Stomach (tissue), 8 donors: ENCODE measurements at regions not wholly inside any gene's neighbourhood (a gene's known extent, or its start where the extent isn't known, plus 50 kb on each side); places are given as distances from the start of the nearest gene placed in this dataset.
A peak's percentile ranks its signal among the peaks of the same experiment; 100 is the strongest.

ENCODE experiments used
- DNase-seq, 2 donors: peaks; one replicate each; pipeline versions ENCODE4 v3.0.0 to v3.0.0-alpha.2; 2013 to 2019
- H3K27ac ChIP-seq, 5 donors: fragments of 200-600 bp in 4 of 5; sonication (generic) in 4 of 5; one replicate each; pipeline ENCODE4 v1.5.1; 2013 to 2019; ENCODE audit warnings: mild to moderate bottlenecking in 1 of 5, moderate library complexity in 1 of 5
- H3K27me3 ChIP-seq, 3 donors: fragments of 200-600 bp; sonication (generic); one replicate each; pipeline ENCODE4 v1.5.1; 2017 to 2019; ENCODE audit warnings: mixed run types in 1 of 3
- H3K36me3 ChIP-seq, 4 donors: fragments of 200-600 bp; sonication (generic); 1 replicate in 3 of 4; 2 replicates in 1 of 4; pipeline ENCODE4 v1.5.1; 2016 to 2019
- H3K4me1 ChIP-seq, 4 donors: fragments of 200-600 bp; sonication (generic); one replicate each; pipeline ENCODE4 v1.5.1; 2016 to 2019
- H3K4me3 ChIP-seq, 4 donors: fragments of 200-600 bp; sonication (generic) in 3 of 4; one replicate each; pipeline ENCODE4 v1.5.1; 2016 to 2019; ENCODE audit warnings: mild to moderate bottlenecking in 1 of 4
- H3K9me3 ChIP-seq, 4 donors: fragments of 200-600 bp; sonication (generic); one replicate each; pipeline ENCODE4 v1.5.1; 2016 to 2019
- EP300 ChIP-seq: sonication (generic); formaldehyde crosslinking; IDR thresholded peaks from one replicate; pipeline ENCODE4 v1.6.1; 2017; ENCODE audit warnings: antibody characterized with exemption
- POLR2A ChIP-seq, 4 donors: fragments of 450-650 bp; IDR thresholded peaks; one replicate each; pipeline ENCODE4 v1.6.1; 2016; ENCODE audit warnings: antibody characterized with exemption in 4 of 4, control low read depth in 2 of 4, mild to moderate bottlenecking in 1 of 4, moderate library complexity in 1 of 4
- POLR2AphosphoS5 ChIP-seq, 3 donors: sonication (generic); formaldehyde crosslinking; IDR thresholded peaks; one replicate each; pipeline ENCODE4 v1.6.1; 2016; ENCODE audit warnings: antibody characterized with exemption in 3 of 3
- WGBS, 5 donors: extraction: QIAGEN DNeasy Blood & Tissue Kit in 3 of 5; methylation state at CpG; one replicate each; pipeline versions ENCODE4 v1.1.5 to v1.1.7; 2013 to 2018; 5-methylcytosine and 5-hydroxymethylcytosine counted together
- intact Hi-C: fragments of 100-400 bp; cut with DNase I; formaldehyde crosslinking; loops from one replicate; pipeline ENCODE4 v1.15.1; 2023; ENCODE audit warnings: low total_unique reads
- TF ChIP-seq, protein P1 (sequence below), 7 experiments: fragments of 450-650 bp in 4 of 7; fragments of 200-600 bp in 3 of 7; sonication (generic) in 3 of 7; IDR thresholded peaks; one replicate each; pipeline ENCODE4 v1.5.1; 2016 to 2019; ENCODE audit warnings: antibody characterized with exemption in 7 of 7, control low read depth in 2 of 7, mild to moderate bottlenecking in 1 of 7
- donor health status: healthy with polysubstance abuse.
- donor health status: Bipolar disorder and iron deficiency.
- donor health status: healthy.

DNA sequence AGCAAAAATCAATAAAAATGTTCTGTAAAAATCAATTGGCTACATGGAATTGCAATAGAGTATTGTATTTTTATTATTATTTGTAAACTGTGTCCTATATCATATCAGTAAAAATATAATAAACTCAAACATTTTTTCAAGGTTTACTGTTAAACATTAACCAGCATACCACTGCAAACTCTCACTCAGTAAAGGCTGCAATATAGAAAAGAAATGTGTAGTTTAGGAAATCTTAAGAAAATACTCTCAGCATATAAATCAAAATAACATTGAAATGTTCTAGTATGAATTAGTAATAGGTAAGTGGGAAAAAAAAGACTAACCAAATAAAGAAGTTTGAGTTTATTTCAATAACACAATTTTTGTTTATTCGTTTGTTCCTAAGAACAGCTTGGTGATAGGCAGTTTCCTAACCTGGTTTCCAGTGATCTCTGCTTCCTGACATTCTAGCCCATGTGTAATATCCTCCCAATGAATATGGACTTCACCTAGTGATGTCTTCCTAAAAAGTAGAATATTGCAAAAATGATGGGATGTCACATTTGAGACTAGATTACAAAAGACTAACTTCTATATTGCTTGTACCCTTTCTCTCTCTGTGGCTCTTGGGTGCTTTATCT, 870.1 kb downstream of the BRINP3 start:
- DNase-seq, result no peak
- Histone ChIP-seq H3K9me3 (no peaks in the 10 kb centered on the region), H3K4me3 (no peak overlapping the region), H3K36me3 (no peaks in the 10 kb centered on the region), H3K27ac (no peak overlapping the region), H3K4me1 (no peaks in the 10 kb centered on the region), H3K27me3 (no peaks in the 10 kb centered on the region)
- 75 to 84% (median 78%) methylated on average over 1 of the region's 1 CpG for WGBS, 5 donors
- TF ChIP-seq POLR2AphosphoS5 (IDR thresholded peaks at IDR 0.05) (no peak), EP300 (no peak), POLR2A (IDR thresholded peaks at IDR 0.05) (no peak)
- TF ChIP-seq, protein P1, sequence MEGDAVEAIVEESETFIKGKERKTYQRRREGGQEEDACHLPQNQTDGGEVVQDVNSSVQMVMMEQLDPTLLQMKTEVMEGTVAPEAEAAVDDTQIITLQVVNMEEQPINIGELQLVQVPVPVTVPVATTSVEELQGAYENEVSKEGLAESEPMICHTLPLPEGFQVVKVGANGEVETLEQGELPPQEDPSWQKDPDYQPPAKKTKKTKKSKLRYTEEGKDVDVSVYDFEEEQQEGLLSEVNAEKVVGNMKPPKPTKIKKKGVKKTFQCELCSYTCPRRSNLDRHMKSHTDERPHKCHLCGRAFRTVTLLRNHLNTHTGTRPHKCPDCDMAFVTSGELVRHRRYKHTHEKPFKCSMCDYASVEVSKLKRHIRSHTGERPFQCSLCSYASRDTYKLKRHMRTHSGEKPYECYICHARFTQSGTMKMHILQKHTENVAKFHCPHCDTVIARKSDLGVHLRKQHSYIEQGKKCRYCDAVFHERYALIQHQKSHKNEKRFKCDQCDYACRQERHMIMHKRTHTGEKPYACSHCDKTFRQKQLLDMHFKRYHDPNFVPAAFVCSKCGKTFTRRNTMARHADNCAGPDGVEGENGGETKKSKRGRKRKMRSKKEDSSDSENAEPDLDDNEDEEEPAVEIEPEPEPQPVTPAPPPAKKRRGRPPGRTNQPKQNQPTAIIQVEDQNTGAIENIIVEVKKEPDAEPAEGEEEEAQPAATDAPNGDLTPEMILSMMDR (IDR thresholded peaks at IDR 0.05), result no peak
- intact Hi-C loops, result no loop called here

DNA sequence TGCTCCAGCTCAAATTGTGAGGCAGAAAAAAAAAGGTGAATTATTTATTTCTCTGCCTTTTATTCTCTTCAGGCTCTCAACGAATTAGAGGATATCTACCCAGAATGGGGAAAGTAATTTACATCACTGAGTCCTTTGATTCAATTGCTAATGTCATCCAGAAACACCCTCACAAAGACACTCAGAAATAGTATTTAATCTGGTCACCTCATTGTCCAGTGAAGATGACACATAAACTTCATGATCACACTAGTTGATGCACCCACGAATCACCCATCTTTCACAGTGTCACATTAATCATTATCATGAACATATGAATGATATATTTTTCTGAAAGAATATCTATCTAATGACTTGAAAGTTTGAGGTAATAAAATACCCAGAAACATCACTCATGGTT, 868.5 kb downstream of the BRINP3 start:
- no peaks in the 10 kb centered on the region for H3K36me3 ChIP-seq
- no peak overlapping the region for H3K4me3 ChIP-seq
- H3K9me3 ChIP-seq, result no peaks in the 10 kb centered on the region
- no peaks in the 10 kb centered on the region for H3K27me3 ChIP-seq
- H3K4me1 ChIP-seq, result no peaks in the 10 kb centered on the region
- no peak for TF ChIP-seq POLR2A (IDR thresholded peaks at IDR 0.05)
- TF ChIP-seq EP300, result no peak
- TF ChIP-seq, protein P1 (IDR thresholded peaks at IDR 0.05), result no peak
- no peak for TF ChIP-seq POLR2AphosphoS5 (IDR thresholded peaks at IDR 0.05)
- DNase-seq, result no peak
- no peak overlapping the region for H3K27ac ChIP-seq
- 65 to 81% (median 76%) methylated on average over 2 of the region's 2 CpGs for WGBS, 5 donors
- intact Hi-C loops, result no loop called here

DNA sequence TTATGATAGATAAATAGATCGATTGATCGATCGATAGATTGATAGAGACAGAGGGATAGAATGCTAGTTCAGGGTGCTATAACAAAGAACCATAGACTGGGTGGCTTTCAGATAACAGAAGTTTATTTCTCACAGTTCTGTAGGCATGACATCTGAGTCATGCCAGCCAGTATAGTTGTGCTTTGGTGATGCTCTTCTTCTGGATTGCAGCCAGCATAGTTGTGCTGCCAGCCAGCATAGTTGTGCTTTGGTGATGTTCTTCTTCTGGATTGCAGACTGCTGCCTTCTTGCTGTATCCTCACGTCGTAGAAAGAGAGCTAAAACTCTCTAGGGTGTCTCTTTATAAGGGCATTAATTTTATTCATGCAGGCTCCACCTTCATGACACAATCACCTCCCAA, 860.8 kb downstream of the BRINP3 start:
- peak in 1 of 2 donors; percentile 2 for DNase-seq
- Histone ChIP-seq H3K27me3 (no peaks in the 10 kb centered on the region), H3K36me3 (no peaks in the 10 kb centered on the region), H3K4me3 (no peak overlapping the region), H3K27ac (no peak overlapping the region), H3K9me3 (peaks cover 0 to 5% (median 0%) of the 10 kb centered on the region in 4 donors), H3K4me1 (no peaks in the 10 kb centered on the region)
- intact Hi-C loops, result no loop called here
- TF ChIP-seq, protein P1 (IDR thresholded peaks at IDR 0.05), result no peak
- TF ChIP-seq EP300, result no peak
- no peak for TF ChIP-seq POLR2A (IDR thresholded peaks at IDR 0.05)
- no peak for TF ChIP-seq POLR2AphosphoS5 (IDR thresholded peaks at IDR 0.05)
- WGBS, 5 donors, result 59 to 83% (median 68%) methylated on average over 5 of the region's 5 CpGs

DNA sequence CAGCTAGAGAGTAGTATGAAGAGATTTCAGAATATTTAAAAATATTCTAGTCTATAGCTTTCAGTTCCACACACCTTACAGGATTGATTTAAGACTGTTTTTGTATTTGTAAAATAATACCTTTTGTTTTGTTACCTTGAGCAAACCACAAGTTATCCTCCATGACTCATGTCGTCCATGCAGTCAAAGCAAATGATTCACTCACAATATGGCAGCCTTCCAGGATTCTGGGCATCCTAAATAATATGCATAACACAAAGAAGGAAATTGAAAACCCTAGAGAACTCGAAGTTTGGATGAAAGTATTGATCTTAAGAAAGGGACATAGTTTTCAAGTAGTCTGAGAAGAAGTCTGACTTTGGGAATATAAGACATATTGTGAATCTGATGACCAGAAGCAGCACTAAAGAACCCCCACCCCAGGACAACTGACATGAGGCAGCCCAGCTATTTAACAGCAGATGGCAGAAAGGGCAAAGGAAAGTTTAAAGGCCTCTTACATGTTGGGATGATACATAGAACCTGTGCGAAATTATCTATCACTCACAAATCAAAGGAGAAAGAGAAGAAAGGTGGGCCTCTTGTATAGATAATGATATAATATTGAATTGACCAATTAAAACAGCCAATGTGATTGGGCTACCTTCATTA, 857.9 kb downstream of the BRINP3 start:
- DNase-seq, result peak in 1 of 2 donors; percentile 4
- no peaks in the 10 kb centered on the region for H3K27me3 ChIP-seq
- peaks cover 0 to 5% (median 0%) of the 10 kb centered on the region in 4 donors for H3K9me3 ChIP-seq
- intact Hi-C loops, result no loop called here
- TF ChIP-seq, protein P1 (IDR thresholded peaks at IDR 0.05), result no peak
- TF ChIP-seq EP300, result no peak
- TF ChIP-seq POLR2A (IDR thresholded peaks at IDR 0.05), result no peak
- TF ChIP-seq POLR2AphosphoS5 (IDR thresholded peaks at IDR 0.05), result no peak
- no peaks in the 10 kb centered on the region for H3K36me3 ChIP-seq
- H3K4me1 ChIP-seq, result no peaks in the 10 kb centered on the region
- no peak overlapping the region for H3K27ac ChIP-seq
- H3K4me3 ChIP-seq, result no peak overlapping the region
- WGBS, 5 donors, result 41 to 60% (median 53%) methylated on average over 3 of the region's 3 CpGs
